ENCODE measurements at regions not wholly inside any gene's neighbourhood (a gene's known extent, or its start where the extent isn't known, plus 50 kb on each side); places are given as distances from the start of the nearest gene placed in this dataset.

DNA sequence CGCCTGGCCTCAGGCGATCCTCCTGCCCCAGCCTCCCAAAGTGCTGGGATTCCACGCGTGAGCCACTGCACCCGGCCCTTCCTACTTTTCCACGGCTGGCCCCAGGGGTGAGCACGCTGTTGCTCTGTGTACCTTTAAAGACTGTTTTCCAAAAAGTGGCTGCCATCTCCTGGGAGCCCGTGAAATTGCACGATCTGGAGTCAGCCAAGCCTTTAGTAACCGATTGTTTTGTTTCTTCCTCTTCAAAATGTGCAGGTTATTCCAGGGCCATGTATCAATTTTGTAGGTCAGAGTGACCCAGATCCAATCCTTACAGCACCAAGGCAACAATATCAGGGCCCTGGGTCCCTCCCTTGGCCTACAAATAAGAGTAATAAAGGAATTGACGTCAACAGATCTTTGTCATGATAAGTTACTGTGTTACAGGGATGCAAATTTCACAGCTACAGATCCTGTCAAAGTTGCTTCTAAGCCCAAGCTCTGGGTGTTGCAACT is 135.6 kb upstream of the ZNF236 start:
- peak in 34 of 56 donors; percentile 5 to 69 (median 28) for DNase-seq

GRCh38 chr18:76685860-76686259 is 136.5 kb upstream of the ZNF236 start:
- DNase-seq, result no peak

GRCh38 chr18:76685402-76685801 is 137.0 kb upstream of the ZNF236 start:
- DNase-seq, result no peak

GRCh38 chr18:76684265-76684664 is 138.1 kb upstream of the ZNF236 start:
- no peak for DNase-seq

GRCh38 chr18:76679945-76680344 is 142.4 kb upstream of the ZNF236 start:
- DNase-seq, result no peak

- DNase-seq, result no peak
These were observed 143.1 kb upstream of the ZNF236 start for GRCh38 chr18:76679259-76679658.

GRCh38 chr18:76678248-76678647 is 144.1 kb upstream of the ZNF236 start:
- DNase-seq, result peak in 48 of 56 donors; percentile 12 to 84 (median 61)

- no peak for DNase-seq
These were observed 147.8 kb upstream of the ZNF236 start for GRCh38 chr18:76674596-76674995.

GRCh38 chr18:76673281-76674185 is 148.8 kb upstream of the ZNF236 start:
- no peak for DNase-seq

DNA sequence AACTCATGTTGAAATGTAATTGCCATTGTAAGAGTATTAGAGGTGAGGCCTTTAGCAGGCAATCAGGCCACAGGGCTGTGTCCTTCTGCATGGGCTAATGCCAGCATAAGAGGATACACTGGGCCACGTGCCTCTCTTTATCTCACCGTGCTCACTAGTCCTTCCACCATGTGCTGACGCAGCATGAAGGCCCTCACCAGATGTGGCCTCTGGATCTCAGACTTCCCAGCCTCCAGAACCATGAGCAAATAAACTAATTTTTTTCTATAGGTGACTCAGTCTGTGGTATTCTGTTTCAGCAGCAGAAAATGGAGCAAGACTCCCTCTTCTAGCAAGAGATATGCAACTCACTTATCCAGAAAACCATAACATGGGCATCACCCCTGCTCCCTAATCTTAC is 149.7 kb upstream of the ZNF236 start:
- no peak for DNase-seq

DNA sequence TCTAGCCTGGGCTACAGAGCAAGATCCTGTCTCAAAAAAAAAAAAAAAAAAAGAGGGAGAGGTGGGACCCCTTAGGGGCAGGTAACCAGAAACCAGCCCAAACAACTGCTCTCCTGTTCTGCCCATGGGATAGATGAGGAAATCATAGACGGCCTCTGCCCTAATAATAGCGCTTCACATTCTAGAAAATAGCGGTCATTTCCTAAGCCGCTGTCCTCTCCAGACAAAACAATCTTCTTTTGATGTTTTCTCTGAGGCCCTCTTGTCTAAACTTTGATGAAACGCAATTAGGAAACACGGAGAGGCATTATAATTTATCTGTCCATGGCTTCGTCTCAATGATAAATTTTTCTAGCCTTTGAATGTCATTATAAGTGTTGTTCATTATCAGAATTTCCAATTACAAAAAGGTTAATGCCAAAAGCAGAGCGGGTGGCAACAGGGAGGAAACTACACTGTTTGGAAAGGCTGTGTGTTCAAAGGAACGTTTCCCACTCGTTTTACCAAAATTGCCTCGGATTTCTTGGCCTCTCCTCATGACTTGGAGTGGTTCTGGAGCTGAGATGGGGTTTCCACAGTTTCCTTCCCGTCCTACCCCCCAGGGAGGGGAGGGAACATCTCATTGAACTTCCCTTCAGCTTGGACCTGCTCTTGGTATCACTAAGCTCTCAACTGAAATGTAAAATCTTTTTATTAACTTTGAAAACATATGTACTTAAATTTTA is 151.6 kb upstream of the ZNF236 start:
- DNase-seq, result peak in 8 of 56 donors; percentile 11 to 48 (median 26)

- no peak for DNase-seq
These were observed 153.8 kb upstream of the ZNF236 start for GRCh38 chr18:76668546-76668945.

DNA sequence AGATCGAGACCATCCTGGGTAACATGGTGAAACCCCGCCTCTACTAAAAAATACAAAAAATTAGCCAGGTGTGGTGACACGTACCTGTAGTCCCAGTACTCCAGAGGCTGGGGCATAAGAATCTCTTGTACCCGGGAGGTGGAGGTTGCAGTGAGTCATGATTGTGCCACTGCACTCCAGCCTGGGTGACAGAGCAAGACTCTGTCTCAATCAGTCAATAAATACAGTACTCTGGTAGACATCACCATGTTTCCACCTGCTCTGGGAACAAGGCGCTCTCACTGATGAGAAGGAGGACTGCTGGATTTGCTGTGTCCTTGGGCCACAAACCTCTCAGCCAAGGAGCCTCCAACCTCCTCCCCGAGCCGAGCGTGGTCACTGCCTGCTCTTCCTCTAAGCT is 154.2 kb upstream of the ZNF236 start:
- no peak for DNase-seq

DNA sequence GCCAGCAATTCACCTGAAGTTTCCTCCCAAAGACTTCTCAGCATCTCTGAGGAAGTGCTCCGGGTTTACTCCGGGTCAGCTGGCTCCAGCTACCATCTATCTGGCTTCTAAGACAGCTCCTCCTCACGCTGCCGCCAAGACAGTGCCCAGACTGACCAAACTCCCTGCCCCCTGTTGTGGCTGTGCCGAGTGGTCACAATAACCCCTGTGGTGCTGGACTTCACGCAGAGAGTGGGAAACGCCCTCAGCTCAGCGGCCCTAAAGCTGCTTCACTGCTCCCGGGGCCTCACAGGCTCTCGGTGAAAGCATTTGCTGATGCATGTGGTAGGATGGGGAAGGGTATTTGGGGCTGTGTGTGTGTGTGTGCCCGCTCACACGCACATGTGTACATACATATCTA is 154.8 kb upstream of the ZNF236 start:
- no peak for DNase-seq

DNA sequence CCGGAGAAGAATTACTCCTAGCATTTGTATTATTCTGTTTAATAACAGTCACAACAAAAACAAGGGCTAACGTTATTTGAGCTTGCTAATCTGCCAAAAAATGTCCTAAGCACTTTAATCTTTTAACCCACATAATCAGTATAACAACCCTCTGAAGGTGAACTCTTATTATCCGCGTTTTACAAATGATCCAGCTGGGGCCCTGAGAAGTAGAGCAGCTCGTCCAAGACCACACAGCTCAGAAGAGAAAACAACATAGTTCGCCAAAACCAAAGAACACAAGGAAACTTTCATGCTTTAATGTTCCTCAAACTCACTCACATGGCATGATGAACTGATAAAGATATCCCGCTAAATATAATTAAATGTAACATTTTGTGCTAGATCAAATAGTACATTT is 159.7 kb upstream of the ZNF236 start:
- no peak for DNase-seq

DNA sequence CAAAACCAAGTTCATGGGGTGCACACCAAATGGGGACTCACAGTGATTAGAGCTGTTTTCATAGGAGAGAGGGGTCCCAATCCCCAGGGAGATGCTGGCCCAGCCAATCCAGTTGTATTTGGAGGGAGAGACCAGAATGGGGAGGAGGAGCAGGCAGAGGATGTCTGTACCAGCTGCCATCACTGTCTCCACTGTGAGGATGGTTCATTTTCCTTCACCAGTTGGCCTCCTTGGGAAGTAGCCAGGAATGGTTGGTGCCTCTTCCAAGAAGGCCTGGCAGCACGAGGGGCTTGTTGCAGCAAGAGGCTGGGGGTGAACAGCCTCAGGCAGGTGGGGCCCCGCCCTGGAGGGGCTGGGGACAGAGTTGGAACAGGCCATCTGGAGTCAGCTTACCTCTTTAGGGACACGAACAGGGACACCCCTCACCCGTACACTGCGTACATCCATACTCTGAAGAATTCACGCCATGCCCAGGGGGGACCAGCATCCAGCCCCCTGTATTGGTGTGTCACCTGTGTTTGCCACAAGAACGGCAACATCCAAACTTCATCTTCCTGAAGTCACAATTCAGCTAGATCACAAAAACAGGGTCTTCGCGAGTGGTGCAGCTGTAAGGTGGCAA is 161.7 kb upstream of the ZNF236 start:
- DNase-seq, result no peak

- no peak for DNase-seq
These were observed 163.6 kb upstream of the ZNF516 start for GRCh38 chr18:76658627-76659026.

DNA sequence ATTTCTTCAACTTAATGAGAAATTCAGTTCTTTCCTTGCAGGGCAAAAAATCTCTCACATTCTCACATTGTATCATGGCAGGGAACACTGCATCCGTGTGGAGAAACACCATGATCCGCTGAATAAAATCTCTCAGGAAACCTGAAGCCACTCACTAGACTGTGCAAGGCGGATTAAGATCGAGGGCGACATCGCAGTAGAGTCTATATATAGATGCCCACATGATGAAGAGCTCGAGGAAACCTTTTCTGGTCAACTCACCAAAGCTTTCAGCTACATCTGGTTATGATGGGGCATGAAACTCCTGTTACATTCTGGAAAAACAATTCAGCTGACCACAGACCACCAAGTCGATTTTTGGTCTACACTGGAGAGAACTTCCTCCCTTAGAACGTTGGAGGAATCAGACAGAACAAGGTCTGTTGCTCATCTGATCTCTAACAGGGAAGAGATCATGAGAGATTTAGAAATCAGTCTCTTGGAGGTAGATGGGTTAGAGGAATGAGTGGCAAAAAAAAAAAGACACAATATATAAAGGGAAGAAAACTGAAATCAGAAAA is 162.9 kb upstream of the ZNF516 start:
- no peak for DNase-seq

GRCh38 chr18:76656925-76657827 is 162.1 kb upstream of the ZNF516 start:
- DNase-seq, result no peak

DNA sequence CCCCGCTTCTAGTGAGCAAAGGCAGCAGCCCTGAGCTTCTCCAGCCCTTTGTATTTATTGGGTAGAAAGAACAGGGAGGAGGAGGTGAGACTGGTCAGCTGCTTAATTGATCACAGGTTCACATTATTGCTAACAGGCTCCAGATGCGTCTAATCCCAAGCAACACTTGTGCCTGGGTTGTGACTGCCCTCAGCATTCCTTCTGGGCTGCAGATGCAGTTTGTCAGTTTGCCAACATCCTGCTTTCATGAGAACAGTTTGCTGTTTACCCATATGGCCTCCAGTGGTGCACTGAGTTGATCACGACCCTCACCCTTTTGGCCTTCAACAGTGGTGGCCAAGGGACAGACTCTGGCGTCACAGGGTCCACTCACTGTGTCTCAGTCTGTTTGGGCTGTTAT is 159.5 kb upstream of the ZNF516 start:
- no peak for DNase-seq

- DNase-seq, result no peak
These were observed 152.3 kb upstream of the ZNF516 start for GRCh38 chr18:76647322-76647721.

Data from amygdala (tissue), 56 donors.